Epithelial cell of proximal tubule (primary cell): ENCODE measurements at regions not wholly inside any gene's neighbourhood (a gene's known extent, or its start where the extent isn't known, plus 50 kb on each side); places are given as distances from the start of the nearest gene placed in this dataset.

ENCODE experiments used
- DNase-seq: peaks from one replicate; pipeline ENCODE4 v3.0.0-alpha.2; 2011; ENCODE audit warnings: low read depth
- H3K4me3 ChIP-seq: 2 replicates; pipeline ENCODE4 v1.5.1; 2011; ENCODE audit warnings: low read depth, mild to moderate bottlenecking, low read length
- CTCF ChIP-seq: conservative IDR thresholded peaks from 2 replicates; pipeline ENCODE4 v1.5.1; 2012; ENCODE audit warnings: low read depth, mild to moderate bottlenecking, low read length

GRCh38 chr2:81195017-81195773 lies 890.6 kb upstream of the LRRTM1 start:
- H3K4me3 ChIP-seq, result no peak overlapping the region
- no peak for DNase-seq
- no peak for TF ChIP-seq CTCF

- no peak overlapping the region for H3K4me3 ChIP-seq
- no peak for DNase-seq
- no peak for TF ChIP-seq CTCF
Measured at GRCh38 chr2:81194581-81194980, 890.0 kb upstream of the LRRTM1 start.

GRCh38 chr2:81194176-81194575 lies 889.6 kb upstream of the LRRTM1 start:
- no peak for TF ChIP-seq CTCF
- DNase-seq, result no peak
- H3K4me3 ChIP-seq, result no peak overlapping the region

GRCh38 chr2:81181845-81182244 lies 877.3 kb upstream of the LRRTM1 start:
- no peak overlapping the region for H3K4me3 ChIP-seq
- no peak for TF ChIP-seq CTCF
- no peak for DNase-seq

- TF ChIP-seq CTCF, result no peak
- H3K4me3 ChIP-seq, result no peak overlapping the region
- no peak for DNase-seq
Measured at GRCh38 chr2:81171447-81171846, 866.9 kb upstream of the LRRTM1 start.

GRCh38 chr2:81163583-81163982 lies 859.0 kb upstream of the LRRTM1 start:
- DNase-seq, result no peak
- H3K4me3 ChIP-seq, result no peak overlapping the region
- no peak for TF ChIP-seq CTCF

GRCh38 chr2:81158505-81158904 lies 854.0 kb upstream of the LRRTM1 start:
- no peak for TF ChIP-seq CTCF
- no peak for DNase-seq
- H3K4me3 ChIP-seq, result no peak overlapping the region
